ENCODE measurements at regions not wholly inside any gene's neighbourhood (a gene's known extent, or its start where the extent isn't known, plus 50 kb on each side); places are given as distances from the start of the nearest gene placed in this dataset.
"Not testable (repeated sequence)": the region's sequence is repeated elsewhere in the genome, so short reads cannot be mapped to it uniquely, and the experiment has no call there.

- no peak for DNase-seq (ENCODE audit: low spot score)
These were observed 100.3 kb upstream of the SIRPG start for GRCh38 chr20:1757606-1758512.

- no peak for DNase-seq (ENCODE audit: low spot score)
These were observed 99.5 kb upstream of the SIRPG start for GRCh38 chr20:1757072-1757471.

GRCh38 chr20:1754749-1755148 lies 97.2 kb upstream of the SIRPG start:
- no peak for DNase-seq (ENCODE audit: low spot score)

- no peak for DNase-seq (ENCODE audit: low spot score)
These were observed 96.7 kb upstream of the SIRPG start for GRCh38 chr20:1754306-1754705.

DNA sequence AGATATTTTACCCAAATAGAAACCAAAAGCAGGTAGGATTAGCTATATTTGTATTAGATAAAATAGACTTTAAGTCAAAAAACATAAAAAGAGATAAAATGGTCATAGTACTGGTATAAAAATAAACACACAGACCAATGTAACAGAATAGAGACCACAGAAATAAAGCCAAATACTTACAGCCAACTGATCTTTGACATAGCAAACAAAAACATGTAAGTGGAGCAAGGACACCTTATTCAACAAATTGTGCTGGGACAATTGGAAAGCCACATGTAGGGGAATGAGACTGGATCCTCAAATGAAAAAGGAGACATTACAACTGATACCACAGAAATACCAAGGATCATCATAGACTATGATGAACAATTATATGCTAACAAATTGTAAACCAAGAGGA lies 94.5 kb upstream of the SIRPG start:
- DNase-seq (ENCODE audit: low spot score), result no peak

GRCh38 chr20:1748777-1749176 lies 91.2 kb upstream of the SIRPG start:
- DNase-seq (ENCODE audit: low spot score), result no peak

- no peak for DNase-seq (ENCODE audit: low spot score)
These were observed 90.5 kb upstream of the SIRPG start for GRCh38 chr20:1747953-1748577.

DNA sequence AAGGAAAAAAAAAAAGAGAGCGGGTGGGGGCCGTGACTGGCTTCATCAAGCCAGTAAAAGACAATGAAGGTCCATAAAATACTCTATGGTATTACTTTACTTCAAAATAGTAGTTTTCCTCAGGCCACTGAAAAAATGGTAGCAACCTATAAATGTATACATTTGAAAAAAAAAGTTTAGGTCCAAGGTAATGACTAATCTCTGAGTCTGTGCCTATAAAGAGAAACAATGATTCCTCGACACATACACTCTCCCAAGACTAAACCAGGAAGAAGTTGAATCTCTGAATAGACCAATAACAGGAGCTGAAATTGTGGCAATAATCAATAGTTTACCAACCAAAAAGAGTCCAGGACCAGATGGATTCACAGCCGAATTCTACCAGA lies 84.5 kb upstream of the SIRPG start:
- not testable (repeated sequence) for DNase-seq (ENCODE audit: low spot score)

DNA sequence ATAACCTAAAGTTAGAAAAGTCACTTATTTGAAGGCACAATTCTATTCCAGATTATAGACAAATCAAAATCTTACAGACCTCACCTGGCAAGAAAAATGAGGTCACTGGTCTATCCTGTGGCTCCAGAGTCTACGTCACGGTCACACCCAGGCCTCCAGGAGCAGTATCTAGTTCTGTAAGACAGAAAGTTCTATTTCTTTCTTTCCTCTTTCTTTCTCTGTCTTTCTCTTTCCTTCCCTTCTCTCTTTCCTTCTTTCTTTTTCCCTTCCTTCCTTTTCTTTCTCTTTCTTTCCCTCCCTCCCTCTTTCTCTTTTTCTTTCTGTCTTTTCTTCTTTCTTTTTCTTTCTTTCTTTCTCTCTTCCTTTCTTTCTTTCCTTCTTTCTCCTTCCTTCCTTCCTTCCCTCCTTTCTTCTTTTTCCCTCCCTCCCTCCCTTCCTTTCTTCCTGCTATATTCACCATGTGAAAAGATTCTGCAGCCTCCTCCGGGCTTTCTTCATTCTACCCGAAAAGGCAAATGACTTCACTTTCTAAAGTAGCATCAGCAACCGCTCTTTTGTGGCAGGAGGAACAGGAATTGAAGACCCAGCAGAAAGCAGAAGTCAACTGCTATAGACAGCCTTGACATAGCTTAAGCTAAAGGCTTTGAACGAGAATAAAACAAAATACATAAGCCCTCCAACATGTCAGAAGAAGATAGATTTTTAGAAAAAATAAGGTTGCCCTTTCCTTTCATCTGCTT lies 83.9 kb upstream of the SIRPG start:
- DNase-seq (ENCODE audit: low spot score), result no peak

- no peak for DNase-seq (ENCODE audit: low spot score)
These were observed 79.6 kb upstream of the SIRPG start for GRCh38 chr20:1737134-1737533.

GRCh38 chr20:1735417-1736089 lies 78.0 kb upstream of the SIRPG start:
- no peak for DNase-seq (ENCODE audit: low spot score)

GRCh38 chr20:1734269-1734858 lies 76.8 kb upstream of the SIRPG start:
- DNase-seq (ENCODE audit: low spot score), result no peak

DNA sequence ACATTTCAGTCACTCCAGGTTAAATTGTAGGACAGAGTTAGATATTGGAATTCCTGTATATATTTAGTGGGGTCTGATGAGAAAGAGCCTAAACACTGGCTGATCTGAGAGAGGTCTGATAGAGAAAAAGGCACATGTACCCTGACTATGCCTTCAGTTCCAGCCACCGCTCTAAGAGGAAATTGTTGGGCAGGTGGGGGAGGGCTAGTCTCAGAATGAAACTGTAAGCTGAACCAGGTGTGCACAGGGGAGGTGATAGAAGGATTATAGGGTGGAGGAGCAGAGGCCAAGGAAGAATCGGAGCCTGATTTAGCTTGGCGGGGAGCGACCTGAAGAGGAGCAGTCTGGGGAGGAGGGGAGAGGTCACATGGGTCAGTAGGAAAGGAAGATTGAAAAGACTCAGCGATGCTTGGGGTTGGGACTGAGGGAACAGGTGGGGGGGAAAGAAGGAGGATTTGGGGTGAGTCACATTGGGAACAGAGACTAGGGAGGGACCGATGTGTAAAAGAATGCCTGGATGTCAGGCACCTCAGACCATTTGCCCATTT lies 74.3 kb upstream of the SIRPG start:
- not testable (repeated sequence) for DNase-seq (ENCODE audit: low spot score)

DNA sequence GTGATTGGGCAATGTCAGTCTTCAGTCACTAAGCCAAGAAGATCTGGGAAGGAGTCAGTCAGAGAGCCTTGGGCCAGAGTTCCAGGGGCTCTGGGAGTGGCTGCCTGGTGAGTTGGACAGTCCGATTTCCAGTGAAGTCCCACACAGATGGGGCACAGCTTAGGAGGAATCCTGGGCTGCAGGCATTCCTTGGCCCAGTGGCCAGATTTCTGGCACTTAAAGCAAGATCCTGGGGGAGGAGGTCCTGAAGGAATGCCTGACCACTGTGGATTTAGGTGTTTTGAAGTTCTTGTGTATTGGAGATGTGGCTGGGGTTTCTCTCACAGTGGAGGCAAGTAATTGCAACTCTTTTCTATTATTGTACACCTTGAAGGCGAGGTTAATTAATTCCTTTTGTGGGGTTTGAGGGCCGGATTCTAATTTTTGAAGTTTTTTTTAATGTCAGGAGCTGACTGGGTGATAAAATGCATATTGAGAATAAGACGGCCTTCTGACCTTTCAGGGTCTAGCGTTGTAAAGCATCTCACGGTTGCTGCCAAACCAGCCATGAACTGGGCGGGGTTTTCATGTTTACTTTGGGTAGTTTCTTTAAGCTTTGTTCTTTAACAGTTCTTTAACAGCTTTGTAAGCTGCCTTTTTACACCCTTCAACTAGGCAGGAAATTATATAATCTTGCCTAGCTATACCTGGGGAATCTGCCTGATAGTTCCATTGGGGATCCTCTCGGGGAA lies 73.6 kb upstream of the SIRPG start:
- DNase-seq (ENCODE audit: low spot score), result not testable (repeated sequence)

DNA sequence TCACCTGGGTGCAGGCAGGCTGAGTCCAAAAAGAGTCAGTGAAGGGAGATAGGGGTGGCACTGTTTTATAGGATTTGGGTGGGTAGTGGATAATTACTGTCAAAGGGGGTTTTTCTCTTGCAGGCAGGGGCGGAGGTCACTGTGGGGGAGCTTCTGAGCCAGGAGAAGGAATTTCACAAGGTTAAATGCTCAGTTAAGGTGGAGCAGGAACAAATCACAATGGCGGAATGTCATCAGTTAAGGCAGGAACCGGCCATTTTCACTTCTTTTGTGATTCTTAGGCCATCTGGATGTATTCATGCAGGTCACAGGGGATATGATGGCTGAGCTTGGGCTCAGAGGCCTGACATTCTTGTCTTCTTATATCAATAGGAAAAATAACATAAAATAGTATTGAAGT lies 69.7 kb upstream of the SIRPG start:
- not testable (repeated sequence) for DNase-seq (ENCODE audit: low spot score)

DNA sequence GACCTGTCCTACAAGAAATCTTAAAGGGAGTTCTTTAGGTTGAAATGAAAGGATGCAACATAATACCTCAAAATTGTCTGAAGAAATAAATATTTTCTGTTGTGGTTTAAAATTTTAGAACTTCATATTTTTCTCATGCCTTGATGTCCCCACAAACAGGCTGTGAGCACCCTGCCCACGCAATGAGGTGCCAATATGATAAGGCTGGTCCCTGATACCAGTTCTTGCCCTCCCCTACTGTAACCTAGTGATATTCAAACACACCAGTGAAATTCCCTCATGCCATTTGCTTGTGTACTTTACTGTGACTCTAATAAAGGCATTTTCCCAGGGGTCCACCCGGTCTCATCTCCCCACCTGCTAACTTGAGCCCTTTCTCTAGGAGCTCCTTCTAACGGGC lies 67.3 kb upstream of the SIRPG start:
- no peak for DNase-seq (ENCODE audit: low spot score)

DNA sequence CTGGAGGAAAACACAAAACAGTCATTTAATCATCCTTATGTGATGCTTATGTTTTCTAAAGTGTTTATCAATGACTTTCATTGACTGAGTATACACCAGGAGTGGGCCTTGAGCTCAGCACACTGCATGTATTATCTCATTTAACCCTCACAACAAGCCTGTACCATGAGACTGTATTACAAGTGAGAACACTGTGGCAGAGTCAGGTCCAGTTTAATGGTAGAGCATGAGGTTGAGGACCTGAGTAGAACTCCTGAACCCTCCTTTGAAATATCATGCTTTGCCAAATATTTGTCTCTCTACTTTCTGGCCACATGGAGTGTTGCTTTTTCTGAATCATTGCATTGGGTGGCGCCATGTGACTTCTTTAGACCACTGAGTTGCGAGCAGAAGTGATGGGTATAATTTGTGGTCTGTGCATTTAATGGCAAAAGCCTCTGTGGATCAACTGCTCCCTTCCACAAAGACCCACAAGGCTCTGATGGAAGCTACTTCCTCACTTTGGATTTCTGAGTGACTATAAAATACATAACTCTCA lies 65.0 kb upstream of the SIRPG start:
- no peak for DNase-seq (ENCODE audit: low spot score)

DNA sequence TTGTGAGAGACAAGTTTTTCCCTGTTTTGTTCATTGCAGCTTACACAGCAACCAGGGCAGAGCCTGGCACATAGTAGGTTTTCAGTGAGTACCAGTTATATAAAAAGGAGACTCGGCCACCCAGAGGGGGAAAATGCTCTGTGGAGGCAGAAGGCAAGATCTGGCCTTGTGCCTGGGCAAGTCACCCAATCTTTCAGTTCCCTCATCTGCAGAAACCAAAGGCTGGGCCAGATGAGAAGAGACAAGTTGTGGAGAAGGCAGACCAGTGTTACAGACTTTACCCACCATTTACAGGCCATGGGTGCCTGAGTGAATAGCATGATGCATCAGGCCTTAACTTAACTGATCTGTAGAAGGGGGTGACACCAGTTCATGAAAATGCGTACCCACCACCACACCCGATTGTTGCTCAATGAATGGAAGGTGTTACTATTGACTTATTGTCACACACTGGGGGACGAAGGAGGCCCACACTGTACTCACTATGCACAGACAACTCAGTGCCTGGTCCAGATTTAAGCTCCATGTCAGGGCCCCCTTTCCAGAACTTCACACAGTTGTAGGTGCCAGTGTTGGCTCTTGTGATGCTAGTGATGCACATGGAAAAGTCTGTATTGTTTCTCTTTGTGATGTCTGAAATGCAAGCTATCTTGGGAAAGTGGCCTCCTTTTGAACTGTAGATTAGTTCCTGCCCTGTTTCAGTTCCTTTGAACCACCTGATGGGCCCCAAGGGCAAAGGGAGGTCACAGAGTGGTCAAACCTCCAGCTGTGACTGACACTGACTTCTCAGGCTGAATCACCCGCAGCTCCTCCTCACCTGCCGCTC lies 64.3 kb upstream of the SIRPG start:
- no peak for DNase-seq (ENCODE audit: low spot score)

All from mesenteric fat pad (tissue), 1 donor.